Iris pigment epithelial cell (primary cell): ENCODE measurements at regions not wholly inside any gene's neighbourhood (a gene's known extent, or its start where the extent isn't known, plus 50 kb on each side); places are given as distances from the start of the nearest gene placed in this dataset.
"Not testable (repeated sequence)": the region's sequence is repeated elsewhere in the genome, so short reads cannot be mapped to it uniquely, and the experiment has no call there.

Experiments used
- DNase-seq: peaks from one replicate; pipeline ENCODE4 v3.0.0-alpha.2; 2011; ENCODE audit warnings: low read depth

DNA sequence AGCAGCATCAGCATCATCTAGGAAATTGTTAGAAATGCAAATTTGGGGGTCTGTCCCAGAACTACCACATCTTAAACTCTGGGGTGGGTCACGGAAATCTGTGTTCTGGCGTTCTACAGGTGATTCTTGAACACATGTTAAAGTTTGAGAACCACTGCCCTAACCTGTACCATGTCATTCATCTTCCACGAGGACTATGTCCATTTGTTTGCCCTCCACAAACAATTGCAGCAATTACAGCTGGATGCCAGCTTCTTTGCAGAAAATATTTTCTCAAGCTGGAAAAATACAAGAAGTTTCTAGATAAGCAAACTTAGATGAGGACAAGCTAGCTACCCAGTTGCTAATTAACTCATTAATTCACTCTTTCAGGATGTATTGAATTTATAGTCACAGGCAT lies 54.1 kb downstream of the MAFB start:
- DNase-seq, result no peak

DNA sequence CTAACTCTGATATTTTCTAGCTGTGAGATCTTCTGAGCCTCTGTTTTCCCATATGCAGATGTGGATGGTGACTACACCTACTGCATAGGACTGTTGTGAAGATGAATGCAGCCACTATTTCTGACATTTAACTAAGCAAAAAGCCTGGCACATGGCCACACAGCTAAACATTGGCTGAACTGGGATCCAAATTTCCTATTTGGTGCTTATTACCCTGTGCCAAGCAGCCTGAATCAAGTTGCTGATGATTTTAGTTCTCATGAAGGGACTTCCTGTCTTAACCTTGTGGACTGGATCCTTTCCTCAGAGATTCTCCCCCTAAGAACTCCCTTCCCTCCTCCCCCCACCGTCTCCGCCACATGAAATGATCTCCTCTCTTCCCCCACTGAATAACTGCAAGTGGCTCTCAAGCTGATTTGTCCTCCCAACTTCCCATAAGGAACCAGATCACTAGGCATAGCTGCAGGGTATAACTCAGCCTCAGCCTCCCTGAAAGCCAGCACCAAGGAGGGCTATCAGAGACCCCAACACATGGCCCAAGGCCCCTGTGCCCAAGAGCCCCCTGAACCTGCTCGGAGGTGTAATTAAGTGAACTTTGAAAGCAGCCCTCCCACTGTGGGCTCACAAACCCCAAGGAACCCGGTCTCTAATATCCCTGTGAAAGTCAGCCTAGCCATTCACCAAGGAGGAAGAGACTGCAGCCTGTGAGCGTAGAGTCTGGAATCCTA lies 55.7 kb downstream of the MAFB start:
- DNase-seq, result no peak

DNA sequence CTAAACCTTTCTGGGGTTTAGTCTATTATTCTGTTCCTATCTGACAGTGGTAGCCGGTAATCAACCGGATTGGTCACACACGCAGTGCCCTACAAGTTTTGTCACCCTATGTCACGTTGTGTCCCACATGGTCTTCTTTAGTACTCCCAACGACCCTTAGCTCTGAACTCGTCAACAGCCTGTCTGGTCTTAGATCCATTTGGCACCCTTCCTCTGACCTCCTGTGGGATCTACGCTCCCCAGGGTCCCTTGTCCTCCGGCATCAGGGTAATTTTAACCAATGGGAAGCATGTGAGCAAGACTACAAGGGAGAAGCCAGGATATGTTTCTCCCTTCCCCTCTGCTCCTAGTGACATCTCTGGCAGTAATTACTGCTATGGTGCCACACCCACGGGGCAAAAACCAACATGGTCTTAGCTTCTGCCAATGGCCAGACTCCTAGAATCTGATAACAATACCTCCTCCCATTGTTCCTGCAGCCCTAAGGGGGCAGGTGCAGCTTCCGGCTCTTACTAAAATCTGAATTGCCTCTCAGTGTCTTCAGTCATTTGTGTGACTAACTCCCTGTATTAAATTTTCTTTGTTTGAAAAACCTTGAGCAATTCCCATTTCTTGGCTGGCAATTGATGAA lies 56.6 kb downstream of the MAFB start:
- DNase-seq, result no peak

DNA sequence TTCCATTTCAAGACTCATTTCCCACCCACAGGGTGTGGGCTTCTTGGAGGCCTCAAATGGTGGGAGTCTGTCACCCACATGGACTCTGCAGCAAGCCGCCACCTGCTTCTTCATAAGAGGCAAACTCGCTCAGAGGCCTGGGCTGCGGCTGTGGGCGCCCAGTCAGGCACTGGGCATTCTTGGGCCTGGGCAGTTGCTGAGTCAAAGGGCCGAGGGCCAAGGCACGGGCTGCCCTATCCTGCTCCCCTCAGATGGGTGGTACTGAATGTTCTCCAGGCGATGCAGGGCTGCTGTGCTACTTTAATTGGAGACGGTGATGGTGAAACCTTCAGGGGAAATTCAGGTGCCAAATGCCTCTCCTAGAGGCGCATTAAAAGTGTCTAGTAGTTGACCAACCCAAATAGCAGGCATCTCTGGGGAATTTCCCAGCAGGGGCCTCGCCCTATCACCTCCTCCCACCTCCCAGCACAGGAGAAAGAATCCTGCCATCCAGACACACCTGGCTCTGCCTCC lies 57.9 kb downstream of the MAFB start:
- DNase-seq, result no peak

DNA sequence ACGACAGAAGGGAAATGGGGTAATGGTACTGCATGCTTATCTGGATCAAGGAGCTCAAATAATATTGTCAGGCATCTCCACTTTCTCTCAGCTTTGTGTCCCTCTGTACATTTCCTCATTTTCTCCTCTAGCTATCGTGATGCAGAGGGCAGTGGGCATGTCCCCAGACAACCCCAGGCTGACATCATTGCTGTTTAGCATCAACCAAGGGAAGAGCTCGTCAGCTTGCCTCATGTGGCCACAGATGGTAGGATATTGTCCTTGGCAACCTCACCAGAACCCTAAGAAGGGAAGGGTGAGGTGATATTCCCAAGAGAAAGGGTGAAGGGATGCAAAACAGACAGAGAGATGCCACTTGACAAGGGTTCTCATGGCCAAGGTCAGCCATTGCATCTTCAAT lies 58.3 kb downstream of the MAFB start:
- no peak for DNase-seq

DNA sequence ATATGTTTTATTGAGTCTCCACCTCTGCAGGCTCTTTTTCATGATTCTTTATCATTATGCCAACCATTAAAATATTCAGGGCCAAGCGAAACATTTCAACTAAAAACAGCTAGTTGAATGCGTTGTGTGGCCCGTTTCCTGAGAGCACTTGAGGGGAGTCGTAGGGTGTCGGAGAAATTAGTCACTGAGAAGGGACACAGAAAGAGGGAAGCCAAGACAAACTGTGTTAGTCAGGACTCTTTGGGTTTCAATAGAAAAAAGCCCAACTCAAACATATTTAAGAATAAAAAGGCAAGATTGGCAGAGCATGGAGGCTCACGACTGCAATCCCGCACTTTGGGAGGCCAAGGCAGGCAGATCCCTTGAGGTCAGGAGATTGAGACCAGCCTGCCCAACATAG lies 58.9 kb downstream of the MAFB start:
- no peak for DNase-seq

DNA sequence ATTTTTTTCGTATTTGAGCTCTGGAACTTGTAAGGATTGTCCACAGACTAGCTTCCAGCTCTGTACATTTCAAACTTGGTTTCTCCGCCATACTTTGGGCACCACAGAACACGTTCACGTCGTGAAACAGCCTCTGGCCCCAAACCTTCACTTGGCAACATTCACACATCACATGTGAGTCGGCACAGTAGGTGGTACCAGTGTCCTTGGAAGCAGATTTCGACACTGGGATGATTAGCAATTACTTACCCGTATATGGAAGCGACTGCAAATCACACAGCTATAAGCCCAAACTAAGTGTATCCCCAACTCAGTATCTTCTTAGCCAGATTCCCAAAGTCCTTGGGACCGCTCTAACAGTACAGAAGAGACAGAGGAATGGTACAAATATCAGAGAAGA lies 60.2 kb downstream of the MAFB start:
- no peak for DNase-seq

DNA sequence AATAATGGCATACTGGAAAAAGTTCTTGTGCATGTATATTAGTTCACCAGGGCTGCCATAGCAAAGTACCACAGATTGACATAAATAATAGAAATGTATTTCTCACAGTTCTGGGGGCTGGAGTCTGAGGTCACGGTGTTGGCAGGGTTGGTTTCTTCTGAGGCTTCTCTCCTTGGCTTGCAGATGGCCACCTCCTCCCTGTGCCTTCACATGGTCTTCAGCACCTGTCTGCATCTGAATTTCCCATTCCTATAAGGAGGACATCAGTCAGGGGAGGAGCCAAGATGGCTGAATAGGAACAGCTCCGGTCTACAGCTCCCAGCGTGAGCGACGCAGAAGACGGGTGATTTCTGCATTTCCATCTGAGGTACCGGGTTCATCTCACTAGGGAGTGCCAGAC lies 70.0 kb downstream of the MAFB start:
- DNase-seq, result not testable (repeated sequence)

DNA sequence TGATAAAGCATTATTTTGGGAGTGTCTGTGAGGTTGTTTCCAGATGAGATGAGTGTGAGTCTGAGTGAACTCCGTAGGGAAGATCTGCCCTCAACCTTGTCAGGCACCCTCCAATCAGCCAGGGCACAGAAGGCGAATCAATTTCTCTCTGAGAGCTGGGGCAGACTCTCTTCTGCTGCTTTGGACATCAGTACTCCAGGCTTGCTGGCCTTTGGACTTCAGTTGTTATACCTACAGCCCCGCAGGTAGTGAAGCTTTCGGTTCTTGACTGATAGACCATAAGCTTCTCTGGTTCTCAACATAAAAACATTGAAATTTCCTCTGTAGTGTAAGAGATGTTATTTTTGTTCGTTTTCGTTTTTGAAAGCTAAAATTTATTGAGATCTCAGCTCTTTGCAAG lies 71.4 kb downstream of the MAFB start:
- no peak for DNase-seq

DNA sequence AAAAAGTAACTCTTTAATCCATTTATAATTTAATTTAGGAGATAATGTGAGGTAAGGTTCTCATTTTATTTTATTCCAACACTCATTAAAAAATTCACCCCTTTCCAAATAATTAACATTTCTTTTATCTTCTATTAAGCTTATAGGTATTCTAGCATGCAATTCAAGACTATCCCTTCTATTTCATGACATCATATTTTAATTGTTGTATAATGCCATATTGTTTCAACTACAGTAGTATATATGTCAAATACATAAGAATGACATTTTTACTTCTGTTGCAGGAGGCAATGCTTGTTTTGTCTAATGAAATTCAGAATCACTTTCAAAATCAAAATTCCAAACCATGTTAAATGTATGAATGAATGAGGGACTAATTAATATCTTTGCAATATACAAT lies 76.2 kb downstream of the MAFB start:
- DNase-seq, result no peak

DNA sequence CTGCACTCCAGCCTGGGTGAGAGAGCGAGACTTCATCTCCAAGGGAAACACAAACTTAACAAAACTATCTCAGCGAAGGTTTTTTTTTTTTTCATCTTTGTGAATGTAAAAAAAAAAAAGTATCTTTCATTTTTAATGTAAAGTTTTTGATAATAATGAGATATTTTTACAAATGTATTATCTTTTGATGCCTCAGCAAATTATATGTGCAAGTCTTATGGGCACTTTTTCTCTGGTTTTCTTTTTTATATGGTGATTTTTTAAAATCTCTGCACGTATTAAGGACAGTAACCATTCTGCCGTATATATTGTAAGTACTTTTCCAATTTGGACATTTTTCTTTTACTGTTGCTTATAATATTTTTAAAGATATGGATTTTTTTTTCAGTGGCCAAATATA lies 76.8 kb downstream of the MAFB start:
- no peak for DNase-seq

DNA sequence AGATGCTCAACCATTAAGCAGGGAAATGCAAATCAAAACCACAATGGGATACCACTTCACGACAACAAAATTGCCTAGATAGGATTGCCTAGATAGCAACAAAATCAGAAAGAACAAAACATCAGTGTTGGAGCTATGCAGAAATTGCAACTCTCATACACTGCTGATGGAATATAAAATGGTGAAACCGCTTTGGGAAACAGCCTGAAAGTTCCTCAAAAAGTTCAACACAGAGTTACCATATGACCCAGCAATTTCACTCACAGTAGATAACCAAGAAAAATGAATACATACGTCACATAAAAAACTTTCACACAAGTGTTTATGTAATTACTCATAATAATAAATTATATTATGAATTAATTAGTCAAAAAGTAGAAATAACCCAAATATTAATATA lies 78.3 kb downstream of the MAFB start:
- DNase-seq, result no peak

DNA sequence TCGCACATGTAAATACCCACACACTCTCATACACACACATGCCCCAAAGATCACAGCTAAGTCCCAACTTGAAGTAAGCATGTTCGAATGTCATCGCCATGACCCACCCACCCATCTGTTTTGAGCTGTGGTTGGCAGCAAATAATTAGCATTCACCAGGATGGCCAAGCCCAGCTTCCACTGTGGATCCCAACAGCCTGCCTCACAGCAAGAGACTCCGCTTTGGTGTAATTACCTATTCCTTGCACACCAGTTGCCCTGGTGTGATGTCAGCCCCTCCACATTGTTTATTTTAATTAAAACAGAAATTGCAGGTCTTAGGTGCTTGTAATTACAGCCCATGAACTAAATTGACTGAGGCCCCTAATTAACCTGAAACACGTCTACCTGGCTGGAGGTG lies 81.1 kb downstream of the MAFB start:
- no peak for DNase-seq

DNA sequence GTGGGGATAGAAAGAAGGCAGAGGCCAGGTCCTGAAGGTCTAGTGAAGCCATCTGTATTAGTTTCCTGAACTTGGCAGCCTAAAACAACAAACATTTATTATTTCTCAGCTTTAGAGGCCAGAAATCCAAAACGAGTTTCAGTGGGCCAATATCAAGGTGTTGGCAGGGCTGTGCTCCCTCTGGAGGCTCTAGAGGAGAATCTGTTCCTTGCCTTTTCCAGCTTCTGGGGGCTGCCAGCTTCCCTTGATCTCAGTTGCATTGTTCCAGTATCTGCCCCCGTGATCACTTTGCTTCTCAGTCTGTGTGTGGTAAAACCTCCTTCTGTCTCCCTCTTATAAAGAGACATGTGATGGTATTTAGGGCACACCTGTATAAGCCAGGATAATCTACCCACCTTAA lies 82.4 kb downstream of the MAFB start:
- no peak for DNase-seq

DNA sequence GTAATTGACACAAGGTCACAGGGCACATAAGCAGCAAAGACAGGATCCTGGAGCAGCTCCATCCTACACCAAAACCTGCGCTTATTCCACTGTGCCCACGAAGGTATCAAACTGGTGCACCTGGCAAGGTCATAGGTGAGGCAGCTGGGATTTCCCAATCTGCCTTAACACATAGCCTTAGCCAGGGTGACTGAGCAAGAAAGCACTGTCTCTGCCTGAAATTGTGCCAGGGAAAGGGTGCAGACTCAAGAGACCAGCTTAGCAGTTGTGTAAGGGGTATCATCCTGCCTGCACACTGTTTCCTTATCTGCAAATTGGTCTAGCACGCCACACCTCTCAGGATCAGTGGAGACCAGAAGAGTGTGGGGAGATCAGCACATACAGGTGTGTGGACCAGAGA lies 82.8 kb downstream of the MAFB start:
- DNase-seq, result no peak

DNA sequence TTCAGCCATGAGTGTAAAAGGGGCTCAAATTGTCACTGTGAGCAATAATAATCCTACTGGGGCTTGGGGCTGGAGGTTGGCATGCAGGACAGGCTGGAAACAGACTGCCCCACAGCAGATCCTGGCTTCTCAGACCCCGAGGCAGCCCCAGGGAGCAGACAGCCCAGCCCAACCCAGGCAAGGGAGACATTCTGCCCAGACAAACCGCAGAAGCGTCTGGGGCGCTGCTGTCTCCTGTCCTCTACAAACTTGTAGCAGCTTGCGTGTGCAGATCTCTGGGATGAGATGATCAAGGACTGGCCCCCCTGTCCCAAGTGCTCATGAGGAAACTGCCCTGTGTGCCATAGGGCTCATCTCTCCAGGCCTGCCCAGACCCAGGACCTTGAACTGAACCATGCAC lies 84.6 kb downstream of the MAFB start:
- no peak for DNase-seq

DNA sequence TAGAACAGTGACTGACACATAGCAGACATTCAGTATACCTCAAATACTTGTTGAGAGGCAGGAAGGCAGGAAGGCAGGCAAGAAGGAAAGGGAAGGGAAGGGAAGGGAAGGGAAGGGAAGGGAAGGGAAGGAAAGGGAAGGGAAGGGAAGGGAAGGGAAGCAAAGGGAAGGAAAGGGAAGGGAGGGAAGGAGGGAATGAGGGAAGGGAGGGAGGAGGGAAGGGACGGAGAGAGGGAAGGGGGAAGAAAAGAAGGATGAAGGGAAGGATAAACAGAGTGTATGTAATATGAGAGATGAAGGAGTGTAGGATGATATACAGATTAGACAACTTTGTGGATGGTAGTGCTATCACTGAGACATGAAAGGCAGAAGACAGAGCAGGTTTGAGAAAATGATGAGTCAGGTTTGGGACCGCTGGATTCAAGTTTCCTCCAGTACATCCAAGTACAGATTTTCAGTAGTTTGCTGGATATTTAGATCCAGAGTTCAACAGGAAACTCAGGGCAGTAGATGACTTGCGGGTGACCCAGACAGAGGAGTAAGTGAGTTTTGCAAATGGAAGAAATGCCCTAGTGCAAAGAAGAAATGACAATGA lies 85.9 kb downstream of the MAFB start:
- no peak for DNase-seq

DNA sequence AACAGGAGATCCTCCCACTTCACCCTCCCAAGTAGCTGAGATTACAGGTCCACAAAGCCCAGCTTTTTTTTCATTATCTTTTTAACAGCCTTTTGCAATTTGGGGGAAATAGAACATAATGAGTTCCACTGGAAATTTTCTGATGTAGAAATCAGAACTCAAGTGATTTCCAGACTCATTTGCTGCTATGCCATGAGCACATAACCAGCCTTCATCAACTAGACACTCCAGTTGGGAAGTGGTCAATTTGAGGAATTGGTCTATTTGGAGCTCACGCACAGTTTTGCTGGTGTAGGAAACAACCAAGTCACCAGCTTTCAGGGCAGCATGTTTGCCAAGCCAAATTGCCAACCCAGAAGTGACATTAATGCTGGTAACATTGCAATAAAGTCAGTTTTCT lies 86.7 kb downstream of the MAFB start:
- no peak for DNase-seq

DNA sequence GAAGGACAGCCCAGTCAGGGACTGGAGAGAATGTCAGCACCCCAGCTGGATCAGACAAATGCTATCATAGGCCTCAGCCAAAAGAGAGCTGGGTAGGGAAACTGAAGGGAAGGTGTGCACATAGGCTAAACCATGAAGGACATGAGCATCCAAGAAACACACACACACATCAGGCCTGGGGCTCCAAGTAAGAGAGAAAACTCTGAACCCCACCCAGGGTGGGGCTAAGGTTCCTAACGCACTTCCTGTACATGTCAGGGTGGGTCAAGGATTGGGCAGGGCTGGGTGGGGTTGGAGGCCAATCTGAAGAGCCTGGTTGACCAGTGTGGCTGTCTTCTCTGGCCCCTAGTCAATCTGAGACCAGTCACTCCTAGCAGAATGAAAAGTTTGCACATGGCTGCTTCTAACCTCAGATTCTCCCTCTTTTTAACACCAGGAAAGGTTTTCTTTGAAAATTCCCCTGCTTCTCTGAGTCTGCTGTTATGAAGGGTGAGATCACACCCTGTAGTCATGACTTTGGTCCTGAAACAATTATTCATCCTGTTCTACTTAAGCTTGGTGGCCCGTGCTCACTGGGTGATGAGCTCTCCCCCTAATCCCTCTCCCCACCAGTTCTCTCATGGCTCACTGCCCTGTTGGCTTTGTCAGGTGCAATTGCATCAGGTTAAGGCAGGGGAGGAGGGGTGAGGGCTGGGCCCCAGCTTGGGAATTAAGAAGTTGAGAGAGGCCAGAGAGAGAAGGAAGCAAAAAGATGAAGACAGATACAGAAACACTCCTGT lies 88.4 kb downstream of the MAFB start:
- DNase-seq, result no peak

DNA sequence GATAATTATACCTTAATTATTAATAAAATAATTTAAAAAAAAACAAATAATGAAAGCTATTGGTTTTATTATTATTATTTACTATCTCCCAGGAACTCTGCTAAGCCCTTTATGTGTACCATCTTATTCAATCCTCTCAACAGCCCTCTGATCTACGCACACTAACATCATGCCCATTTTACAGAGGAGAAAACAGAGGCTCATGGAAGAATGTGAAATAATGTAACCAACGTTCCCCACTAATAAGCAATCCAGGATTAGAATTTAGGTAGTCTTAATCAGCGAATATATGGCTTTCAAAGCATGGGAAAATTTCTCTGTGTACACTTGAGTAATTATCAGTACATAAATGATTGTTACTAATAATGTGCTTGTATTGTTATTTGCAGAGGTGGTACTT lies 89.0 kb downstream of the MAFB start:
- no peak for DNase-seq

DNA sequence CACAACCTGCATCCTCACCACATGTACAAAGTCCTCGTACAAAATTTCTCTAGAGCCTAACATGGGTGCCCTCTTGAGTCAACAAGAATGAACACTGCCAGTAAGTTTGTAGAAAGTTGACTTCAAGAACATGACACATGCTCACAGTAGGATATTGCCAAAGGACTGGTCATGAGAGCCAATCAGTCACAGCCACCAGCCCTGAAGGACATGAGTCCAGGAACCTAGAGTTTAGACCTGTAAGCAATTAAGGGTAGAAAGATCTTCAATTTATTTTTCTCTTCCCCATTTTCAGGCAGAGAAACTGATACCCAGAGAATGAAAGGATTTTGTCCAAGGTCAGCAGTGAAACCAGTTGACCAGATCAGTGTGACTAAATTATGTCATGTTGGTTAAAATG lies 96.1 kb downstream of the MAFB start:
- no peak for DNase-seq

DNA sequence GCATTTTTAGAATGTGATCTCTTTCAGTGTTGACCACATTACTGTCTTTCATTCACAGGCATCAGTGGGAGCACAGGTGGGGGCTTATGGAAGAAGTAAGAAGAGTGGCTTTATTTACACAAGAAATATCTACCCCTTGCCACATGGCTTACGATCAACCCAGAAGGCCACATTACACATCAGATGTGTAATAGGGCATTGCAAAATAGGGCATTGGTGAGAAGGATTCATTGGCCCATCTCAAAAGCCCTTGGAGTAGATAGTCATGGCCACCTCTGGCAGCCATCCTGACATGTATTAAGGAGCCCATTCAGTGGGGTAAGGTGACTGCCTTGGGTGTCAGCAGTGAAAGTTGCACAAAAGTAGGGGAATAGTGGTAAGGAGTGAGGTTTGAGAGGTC lies 97.5 kb downstream of the MAFB start:
- DNase-seq, result no peak

DNA sequence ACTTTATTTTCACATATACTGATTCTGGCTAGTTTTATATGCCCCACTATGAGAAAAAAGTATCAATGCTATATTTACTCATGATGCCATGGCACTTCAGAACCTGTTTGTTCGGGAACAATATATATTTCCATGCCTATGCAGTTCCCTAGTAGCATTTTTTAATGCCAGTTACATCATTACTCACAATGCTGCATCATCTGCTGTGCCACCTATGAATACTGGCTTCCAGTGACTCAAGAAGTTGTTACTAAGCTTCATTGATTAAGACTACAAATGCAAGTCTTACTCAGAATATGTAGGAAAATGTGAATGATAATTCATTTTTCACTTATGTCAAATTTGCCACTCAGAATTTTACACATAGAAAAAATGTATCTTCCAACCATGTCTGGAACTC lies 97.9 kb downstream of the MAFB start:
- no peak for DNase-seq
